T47D (cell line): ENCODE measurements at regions not wholly inside any gene's neighbourhood (a gene's known extent, or its start where the extent isn't known, plus 50 kb on each side); places are given as distances from the start of the nearest gene placed in this dataset.

Experiments used
- DNase-seq, 2 experiments: peaks; one replicate each; pipeline versions ENCODE4 v3.0.0 to v3.0.0-alpha.2; 2011 to 2012; ENCODE audit warnings: low read depth in 1 of 2, low spot score in 1 of 2
- JUND ChIP-seq: IDR thresholded peaks from 2 replicates; pipeline ENCODE4 v1.6.1; 2012; ENCODE audit warnings: low read depth
- in situ Hi-C: cut with HindIII; loops from 2 replicates; pipeline ENCODE4 v1.10.0; 2016; ENCODE audit warnings: low sequenced_read_pairs, low pct_unique_long_range_greater_than_20kb

GRCh38 chr3:2036076-2036475 lies 62.6 kb upstream of the CNTN4 start:
- no peak for DNase-seq
- in situ Hi-C loops: no loop called here
- TF ChIP-seq JUND: no peak

DNA sequence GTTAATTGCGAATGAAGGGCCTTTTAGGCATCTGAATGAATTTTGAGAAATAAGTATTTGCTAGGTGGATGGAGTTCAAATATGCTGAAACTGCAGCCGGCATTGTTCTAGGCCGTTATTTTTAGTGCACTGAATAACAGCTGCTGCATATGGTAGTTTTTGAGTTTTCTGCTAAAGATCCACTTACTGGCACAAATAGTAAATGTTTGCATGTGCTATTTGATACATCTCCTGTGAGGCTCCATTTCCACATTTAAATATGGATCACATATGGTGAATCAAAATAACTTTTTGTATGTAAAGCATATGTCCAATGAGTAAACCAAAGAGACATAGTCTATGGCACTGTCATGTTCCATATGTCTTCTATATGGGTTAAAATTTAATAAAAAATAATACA lies 56.7 kb upstream of the CNTN4 start:
- in situ Hi-C loops: no loop called here
- no peak for DNase-seq
- no peak for TF ChIP-seq JUND
